Globus pallidus (tissue), 1 donor: ENCODE measurements at regions not wholly inside any gene's neighbourhood (a gene's known extent, or its start where the extent isn't known, plus 50 kb on each side); places are given as distances from the start of the nearest gene placed in this dataset.

Experiments used
- DNase-seq: peaks from one replicate; pipeline ENCODE4 v3.0.0-alpha.2; 2015; ENCODE audit warnings: low spot score

DNA sequence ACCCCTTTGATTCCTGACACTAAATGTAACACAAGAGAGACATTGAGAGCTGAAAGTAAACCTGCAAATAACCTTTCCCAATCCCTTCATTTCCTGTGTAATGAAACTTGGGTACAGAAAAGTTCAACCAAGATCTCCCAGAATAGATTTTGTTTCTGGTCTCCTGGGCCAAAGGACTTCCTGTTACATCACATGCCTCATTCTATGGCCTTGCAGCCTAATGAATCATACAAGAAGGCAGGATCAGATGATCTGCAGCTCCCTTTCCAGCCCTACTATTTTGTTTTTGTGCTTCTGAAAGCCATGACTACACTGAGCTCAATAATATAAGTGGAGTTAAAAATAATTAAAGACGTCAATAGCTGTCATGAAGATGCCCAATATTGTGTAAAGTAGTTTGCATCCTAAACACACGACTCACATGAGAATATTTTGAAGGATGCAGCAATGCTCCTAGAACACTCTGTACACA, 73.4 kb upstream of the NOX3 start:
- no peak for DNase-seq

DNA sequence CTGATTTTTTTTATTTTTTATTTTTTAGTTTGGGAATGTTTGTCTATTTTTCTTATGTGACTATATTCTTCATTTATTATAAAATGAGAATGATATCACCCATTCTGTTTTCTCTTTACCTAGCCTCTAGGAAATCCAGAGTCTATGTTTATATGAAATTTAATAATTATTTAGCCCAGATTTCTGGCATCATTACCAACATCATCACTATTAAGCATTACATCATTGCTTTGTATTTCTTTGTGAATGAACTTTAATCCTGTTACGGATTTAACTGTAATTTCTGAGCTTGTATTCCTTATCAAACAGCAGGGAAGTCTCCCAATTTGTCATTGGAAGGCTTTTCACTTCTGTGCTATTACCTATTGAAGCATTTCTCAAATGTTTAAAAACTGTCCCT, 72.7 kb upstream of the NOX3 start:
- DNase-seq = no peak

DNA sequence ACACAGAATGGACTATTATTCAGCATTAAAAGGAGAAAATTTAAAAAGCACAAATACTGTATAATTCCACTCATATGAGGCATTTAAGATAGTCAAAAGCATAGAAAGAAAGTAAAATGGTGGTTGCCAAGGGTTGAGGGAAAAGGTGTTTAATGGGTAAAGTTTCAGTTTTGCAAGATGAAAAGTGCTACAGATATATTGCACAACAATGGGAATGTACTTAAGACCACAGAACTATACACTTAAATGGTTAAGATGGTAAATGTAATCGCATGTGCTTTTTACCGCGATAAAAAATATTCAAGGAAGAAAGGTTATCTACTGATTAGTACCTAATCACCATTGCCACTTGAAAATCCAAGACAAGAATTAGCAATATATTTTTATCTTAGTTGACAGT, 71.8 kb upstream of the NOX3 start:
- no peak for DNase-seq

DNA sequence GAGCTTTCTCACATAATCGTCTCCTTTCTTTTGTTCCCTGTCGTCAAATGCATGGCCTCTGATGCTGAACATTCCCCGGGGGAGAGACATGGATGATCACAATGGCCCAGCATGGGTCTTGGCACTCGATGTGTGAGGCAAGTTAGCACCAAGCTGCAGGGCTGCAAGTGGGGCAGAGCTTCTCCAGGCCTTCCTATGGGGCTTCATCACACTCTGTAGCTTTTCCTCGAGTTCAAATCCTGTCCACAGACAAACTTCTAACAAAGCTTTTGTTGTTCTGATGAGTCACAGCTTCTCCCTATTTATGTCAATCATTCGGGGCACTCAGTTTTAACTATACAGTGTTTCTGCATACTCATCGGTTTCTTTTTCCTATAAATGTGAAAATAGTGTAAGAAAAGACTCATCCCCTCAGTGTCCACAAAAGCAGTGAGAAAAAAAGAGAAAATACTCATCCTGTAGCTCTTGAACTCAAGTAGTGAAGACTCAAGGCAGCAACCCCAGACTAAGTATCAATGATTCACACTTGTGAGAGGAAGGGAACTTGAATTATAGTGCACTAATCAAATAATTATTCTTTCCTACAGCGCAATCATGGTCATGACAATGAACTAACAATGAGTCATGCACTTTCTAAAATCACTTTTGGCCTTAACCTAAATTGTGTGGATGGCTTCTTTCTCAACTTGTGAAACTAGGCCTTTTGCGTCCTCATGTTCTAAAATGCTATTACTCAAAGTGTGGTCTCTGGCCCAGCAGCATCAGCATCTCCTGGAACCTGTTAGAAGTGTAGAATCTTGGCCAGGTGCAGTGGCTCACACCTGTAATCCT, 68.4 kb upstream of the NOX3 start:
- no peak for DNase-seq

DNA sequence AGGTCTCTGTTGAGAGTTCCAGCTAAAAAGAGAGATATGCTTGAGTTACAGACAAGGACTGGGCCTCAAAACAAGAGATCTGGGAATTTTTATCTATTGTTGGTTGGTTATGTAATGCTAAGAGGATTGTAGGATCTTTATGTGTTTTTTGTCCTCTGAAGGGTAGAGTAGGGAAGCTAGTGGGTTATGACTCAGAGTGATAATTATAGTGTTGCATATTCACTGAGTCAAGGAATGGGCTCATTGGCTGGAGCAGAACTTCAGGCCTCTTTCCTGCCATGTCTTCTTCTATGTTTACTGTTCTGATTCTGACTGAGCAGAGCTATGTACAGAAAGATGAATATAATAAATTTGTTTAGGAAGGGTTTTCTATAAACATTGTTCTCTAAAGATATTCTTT, 66.1 kb upstream of the NOX3 start:
- no peak for DNase-seq

DNA sequence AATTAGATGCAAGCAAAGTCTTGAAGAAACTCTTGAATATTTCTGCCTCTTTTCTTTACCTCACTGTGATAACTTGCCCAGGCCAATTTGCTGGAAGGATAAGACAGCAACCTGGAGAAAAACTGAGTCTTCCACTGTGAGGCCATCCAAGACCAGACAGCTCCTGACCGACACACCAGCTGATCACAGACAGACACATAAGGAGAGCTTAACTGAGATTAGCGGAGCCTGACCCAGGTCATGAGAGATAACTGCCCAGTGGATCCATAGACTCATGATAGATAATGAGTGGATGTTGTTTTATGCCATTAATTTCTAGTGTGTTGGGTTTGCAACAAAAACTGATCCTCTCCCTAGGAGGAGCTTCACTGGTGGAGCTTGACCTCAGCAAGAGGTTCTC, 64.4 kb upstream of the NOX3 start:
- DNase-seq = no peak

DNA sequence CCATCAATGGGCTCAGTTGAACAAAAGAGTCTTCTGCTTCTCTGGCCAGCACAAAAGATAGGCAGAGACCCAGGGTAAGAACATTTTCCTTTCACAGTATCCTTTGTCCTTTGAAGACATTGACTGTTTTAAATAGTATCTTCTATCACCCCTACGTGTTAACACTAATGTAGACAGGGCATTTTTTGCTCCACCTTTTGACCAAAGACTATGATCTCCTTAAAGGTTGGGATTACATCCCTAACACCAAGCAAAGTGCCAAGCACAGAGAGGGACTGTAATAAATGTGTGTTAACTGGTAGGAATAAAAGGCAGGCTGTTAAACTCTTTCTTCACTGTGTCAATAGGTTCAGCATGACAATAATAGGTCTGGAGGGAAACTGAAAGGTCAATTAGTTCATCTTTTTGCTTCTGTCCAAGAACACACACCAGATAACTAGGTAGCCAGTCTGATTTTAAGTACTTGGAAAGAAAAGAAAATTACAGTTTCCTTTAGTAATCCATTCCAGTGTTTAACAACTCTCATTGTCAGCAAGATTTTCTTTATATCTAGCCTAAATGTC, 63.6 kb upstream of the NOX3 start:
- no peak for DNase-seq

DNA sequence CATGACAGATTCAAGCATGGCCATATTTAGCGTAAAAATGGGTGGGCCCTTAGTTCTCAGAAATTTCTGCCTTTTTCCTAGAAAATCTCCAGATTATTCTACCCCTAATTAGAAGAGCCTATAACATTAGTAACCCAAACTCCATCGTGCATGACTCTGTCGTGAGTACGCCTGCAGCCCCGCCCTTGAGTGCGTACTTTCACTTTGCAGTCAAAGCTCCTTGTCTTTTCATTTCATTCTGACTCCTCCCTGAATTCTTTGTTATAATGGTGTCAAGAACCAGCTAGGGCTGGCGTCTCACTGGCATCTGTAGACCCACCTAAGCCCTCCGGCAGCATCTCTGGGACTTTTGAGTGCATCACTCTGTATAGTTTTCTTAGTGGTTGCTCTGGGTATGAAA, 61.7 kb upstream of the NOX3 start:
- DNase-seq = no peak

DNA sequence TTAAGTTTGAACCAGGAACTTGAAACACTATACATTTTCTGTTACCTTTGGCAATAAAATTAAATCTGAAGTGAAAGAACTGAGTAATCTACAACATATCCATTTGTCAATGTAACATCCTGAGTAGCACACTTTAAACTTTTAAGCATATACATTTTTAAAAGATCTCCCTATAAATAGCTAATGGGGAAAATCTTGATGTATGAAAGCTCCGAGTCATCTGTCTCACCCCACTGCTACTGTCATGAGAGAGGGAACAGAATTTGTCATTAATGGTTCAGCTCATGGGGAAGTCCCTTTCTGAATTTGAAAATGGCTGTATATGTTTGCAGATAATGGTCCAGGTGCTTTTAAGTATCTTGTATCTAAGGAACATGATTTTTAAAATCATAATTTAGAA, 55.2 kb upstream of the NOX3 start:
- no peak for DNase-seq

DNA sequence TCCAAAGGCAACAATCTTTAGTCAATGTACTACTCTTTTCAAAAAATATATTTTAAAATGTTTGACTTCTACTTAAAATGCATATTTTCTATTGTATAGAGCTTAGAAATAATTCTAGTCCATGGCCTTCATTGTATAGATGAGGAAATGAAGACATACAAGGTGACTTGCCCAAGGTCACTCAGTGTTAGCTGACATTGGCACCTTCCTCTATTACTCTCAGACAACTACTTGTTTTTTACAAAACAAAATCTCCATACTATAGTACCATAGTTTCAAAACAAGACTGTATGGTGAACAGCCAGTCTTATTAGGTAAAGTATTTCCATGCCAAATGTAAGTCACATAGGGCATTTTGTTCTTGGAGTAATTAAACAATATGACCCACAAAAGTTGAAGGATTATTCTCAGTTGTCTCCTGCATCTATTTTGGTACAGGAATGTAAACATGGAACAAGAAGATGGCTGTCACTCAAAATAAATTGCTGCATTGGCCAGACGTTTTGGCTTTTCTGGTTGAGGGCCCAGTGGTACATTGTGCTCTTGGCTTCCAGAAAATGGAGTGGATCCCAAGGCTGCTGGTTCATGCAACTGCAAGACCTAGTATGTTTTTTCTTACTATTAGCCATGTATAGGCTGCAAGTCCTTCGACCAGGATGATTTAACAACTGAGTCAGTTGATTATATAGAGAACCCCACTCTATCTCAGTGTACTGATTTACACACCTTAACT, 54.3 kb upstream of the NOX3 start:
- no peak for DNase-seq

DNA sequence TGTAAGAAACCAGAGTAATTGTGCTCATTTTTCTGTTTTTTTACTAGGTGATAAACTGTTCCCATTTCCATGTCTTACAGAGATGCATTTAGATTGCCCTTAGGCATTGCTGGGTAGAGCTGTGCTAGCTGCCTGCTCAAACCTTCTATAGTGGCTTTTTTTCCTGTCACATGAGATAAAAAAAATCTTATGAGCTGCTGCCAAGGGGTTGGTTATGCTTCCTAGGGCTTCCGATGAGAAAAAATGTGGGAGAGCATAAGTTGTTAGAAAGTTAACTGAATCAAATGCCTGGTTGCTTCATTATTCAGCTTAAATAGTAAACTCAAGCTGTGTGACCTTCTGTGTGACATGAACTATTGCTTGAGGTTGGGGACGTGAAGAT, 50.0 kb upstream of the NOX3 start:
- DNase-seq = no peak
